ENCODE measurements at regions not wholly inside any gene's neighbourhood (a gene's known extent, or its start where the extent isn't known, plus 50 kb on each side); places are given as distances from the start of the nearest gene placed in this dataset.

DNA sequence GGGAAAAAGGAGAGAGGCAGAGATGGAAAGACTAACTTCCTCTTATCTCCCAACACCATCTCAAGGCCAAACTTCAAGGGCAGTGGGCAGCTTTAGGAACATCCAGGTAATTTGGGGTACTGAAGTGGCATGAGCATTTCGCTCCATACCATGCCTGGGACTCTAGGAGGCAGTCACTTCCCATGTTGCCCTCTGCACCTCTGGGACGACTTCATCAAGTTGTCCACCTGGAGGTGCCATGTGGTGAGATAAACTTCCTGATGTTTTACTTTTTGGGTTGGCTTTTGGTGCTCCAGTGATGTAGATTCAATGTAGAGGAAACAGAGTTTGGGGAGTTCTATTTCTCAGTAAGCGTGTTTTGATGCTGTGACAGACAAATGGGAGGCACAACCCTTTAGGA lies 56.3 kb upstream of the UPP2 start:
- no peaks in the 10 kb centered on the region for H3K27me3 ChIP-seq (replicated peaks; ENCODE audit: insufficient read depth)
- H3K9me3 ChIP-seq = no peaks in the 10 kb centered on the region
- no peak overlapping the region for H3K4me3 ChIP-seq
- intact Hi-C loops (cut with DNase I) = no loop called here
- H3K36me3 ChIP-seq = no peaks in the 10 kb centered on the region
- TF ChIP-seq, protein P1, sequence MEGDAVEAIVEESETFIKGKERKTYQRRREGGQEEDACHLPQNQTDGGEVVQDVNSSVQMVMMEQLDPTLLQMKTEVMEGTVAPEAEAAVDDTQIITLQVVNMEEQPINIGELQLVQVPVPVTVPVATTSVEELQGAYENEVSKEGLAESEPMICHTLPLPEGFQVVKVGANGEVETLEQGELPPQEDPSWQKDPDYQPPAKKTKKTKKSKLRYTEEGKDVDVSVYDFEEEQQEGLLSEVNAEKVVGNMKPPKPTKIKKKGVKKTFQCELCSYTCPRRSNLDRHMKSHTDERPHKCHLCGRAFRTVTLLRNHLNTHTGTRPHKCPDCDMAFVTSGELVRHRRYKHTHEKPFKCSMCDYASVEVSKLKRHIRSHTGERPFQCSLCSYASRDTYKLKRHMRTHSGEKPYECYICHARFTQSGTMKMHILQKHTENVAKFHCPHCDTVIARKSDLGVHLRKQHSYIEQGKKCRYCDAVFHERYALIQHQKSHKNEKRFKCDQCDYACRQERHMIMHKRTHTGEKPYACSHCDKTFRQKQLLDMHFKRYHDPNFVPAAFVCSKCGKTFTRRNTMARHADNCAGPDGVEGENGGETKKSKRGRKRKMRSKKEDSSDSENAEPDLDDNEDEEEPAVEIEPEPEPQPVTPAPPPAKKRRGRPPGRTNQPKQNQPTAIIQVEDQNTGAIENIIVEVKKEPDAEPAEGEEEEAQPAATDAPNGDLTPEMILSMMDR (IDR thresholded peaks at IDR 0.05) = no peak
- TF ChIP-seq POLR2AphosphoS5 (IDR thresholded peaks at IDR 0.05) = no peak
- no peak for TF ChIP-seq POLR2A (IDR thresholded peaks at IDR 0.05)
- no peaks in the 10 kb centered on the region for H3K4me1 ChIP-seq (replicated peaks)
- no peak overlapping the region for H3K27ac ChIP-seq
- DNase-seq (ENCODE audit: low spot score) = no peak
- 95% methylated on average over 3 of the region's 3 CpGs for WGBS

DNA sequence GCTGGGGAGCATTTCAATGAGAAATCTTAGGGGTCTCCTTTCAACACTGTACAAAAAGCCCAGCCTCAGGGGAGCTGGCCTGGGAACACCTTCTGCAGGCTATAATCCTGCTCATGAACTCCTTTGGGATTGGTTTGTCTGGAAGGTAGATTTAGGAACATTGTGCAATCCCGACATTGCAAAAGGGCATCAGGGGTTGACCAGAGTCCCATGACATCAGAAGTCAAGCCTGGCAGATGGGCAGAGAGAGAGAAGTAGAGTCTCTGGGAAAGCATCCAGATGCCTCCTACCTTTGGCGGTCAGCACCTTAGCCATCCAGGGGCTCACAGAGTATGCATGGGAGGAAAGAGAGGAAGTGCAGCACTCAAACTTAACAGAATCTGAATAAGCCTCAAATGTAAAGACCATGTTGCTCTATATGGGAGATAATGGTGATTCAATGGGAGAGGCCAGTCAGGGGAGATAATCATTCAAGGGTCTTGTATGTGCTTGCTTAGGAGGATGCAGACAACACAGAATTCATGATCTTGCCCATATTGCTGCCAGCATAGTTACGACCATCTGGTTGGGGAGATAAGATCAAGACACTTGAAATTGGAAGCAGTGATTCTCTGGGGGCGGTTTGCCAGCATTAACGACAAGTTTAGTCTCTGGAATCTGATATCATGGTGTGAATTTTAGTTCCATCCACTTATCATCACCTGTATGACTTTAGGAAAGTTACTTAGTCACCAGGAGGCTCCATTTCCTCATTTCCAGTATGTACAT lies 58.3 kb upstream of the UPP2 start:
- H3K4me1 ChIP-seq (replicated peaks) = no peaks in the 10 kb centered on the region
- 60% methylated on average over 5 of the region's 5 CpGs for WGBS
- no peak overlapping the region for H3K27ac ChIP-seq
- no peaks in the 10 kb centered on the region for H3K9me3 ChIP-seq
- no peak overlapping the region for H3K4me3 ChIP-seq
- intact Hi-C loops (cut with DNase I) = no loop called here
- DNase-seq (ENCODE audit: low spot score) = no peak
- H3K27me3 ChIP-seq (replicated peaks; ENCODE audit: insufficient read depth) = no peaks in the 10 kb centered on the region
- TF ChIP-seq, protein P1 (IDR thresholded peaks at IDR 0.05) = no peak
- TF ChIP-seq POLR2A (IDR thresholded peaks at IDR 0.05) (no peak), POLR2AphosphoS5 (IDR thresholded peaks at IDR 0.05) (no peak)
- H3K36me3 ChIP-seq = no peaks in the 10 kb centered on the region

DNA sequence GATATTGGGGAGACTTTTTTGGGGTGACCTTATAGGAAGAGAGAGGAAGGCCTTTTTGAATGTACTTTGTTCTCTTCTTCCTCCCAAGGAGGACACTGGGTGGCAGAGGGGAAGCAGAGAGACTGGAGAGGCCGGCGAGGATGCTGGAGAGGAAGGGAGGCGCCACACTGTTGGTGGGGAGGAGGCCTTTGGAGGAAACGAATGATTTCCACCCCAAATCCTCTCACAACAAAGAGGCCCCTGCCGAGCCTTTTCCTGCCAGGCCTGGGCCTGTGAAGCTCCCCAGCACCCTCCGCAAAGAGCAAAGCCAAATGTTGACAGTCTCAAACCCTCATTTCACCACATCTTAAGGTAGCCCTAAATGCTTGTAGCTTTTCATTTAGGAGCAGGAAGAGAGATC lies 59.0 kb upstream of the UPP2 start:
- Histone ChIP-seq H3K4me1 (replicated peaks) (no peaks in the 10 kb centered on the region), H3K4me3 (no peak overlapping the region), H3K9me3 (no peaks in the 10 kb centered on the region), H3K27ac (no peak overlapping the region), H3K27me3 (replicated peaks; ENCODE audit: insufficient read depth) (no peaks in the 10 kb centered on the region), H3K36me3 (no peaks in the 10 kb centered on the region)
- WGBS = 73% methylated on average over 6 of the region's 6 CpGs
- TF ChIP-seq, protein P1 (IDR thresholded peaks at IDR 0.05) = no peak
- no peak for TF ChIP-seq POLR2AphosphoS5 (IDR thresholded peaks at IDR 0.05)
- no peak for TF ChIP-seq POLR2A (IDR thresholded peaks at IDR 0.05)
- intact Hi-C loops (cut with DNase I) = no loop called here
- DNase-seq (ENCODE audit: low spot score) = no peak

DNA sequence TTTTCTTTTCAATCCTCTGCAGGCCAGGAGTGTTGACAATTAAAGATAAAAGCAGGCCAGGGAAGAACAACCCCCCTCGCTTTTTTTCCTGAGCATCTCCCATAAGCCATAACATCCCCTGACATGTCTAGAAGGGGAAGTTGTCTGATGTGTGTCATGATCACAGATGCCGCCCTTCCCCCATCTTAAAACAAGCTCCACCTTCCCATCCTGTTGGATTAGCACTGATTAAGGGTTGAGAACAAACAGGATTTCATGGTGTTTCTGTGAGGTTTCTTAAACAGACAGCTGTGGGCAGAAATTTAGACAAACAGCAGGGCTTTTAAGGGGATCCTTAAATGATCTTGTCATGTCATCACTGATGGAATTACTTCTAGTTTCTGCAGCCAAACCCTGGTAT lies 59.4 kb upstream of the UPP2 start:
- H3K36me3 ChIP-seq = no peaks in the 10 kb centered on the region
- no peaks in the 10 kb centered on the region for H3K9me3 ChIP-seq
- intact Hi-C loops (cut with DNase I) = no loop called here
- H3K4me1 ChIP-seq (replicated peaks) = no peaks in the 10 kb centered on the region
- no peak overlapping the region for H3K27ac ChIP-seq
- no peak overlapping the region for H3K4me3 ChIP-seq
- no peak for DNase-seq (ENCODE audit: low spot score)
- WGBS = 56% methylated on average over 2 of the region's 2 CpGs
- no peak for TF ChIP-seq POLR2A (IDR thresholded peaks at IDR 0.05)
- no peak for TF ChIP-seq POLR2AphosphoS5 (IDR thresholded peaks at IDR 0.05)
- TF ChIP-seq, protein P1 (IDR thresholded peaks at IDR 0.05) = no peak
- no peaks in the 10 kb centered on the region for H3K27me3 ChIP-seq (replicated peaks; ENCODE audit: insufficient read depth)

DNA sequence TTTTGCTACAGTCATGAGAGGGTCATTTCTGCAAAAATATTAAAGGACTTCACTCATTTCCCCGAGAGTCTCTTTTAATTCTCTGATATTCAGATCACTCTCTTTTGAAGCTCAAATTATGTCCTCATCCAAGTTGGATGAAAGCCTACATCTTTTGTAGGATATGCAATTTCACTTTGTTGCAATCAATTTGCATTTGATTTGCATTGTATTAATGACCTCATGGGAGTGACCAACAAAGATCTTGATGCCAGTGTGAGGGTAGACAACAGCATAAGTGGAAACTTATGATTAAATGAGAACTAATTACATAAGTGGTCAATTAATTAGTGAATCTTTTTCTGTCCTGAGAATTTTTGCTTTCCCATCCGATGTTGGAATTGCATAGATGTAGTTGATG lies 60.3 kb upstream of the UPP2 start:
- WGBS = 93% methylated on average over 2 of the region's 2 CpGs
- Histone ChIP-seq H3K9me3 (no peaks in the 10 kb centered on the region), H3K27ac (no peak overlapping the region), H3K4me1 (replicated peaks) (no peaks in the 10 kb centered on the region), H3K27me3 (replicated peaks; ENCODE audit: insufficient read depth) (no peaks in the 10 kb centered on the region), H3K36me3 (no peaks in the 10 kb centered on the region), H3K4me3 (no peak overlapping the region)
- TF ChIP-seq, protein P1 (IDR thresholded peaks at IDR 0.05) = no peak
- no peak for TF ChIP-seq POLR2A (IDR thresholded peaks at IDR 0.05)
- no peak for TF ChIP-seq POLR2AphosphoS5 (IDR thresholded peaks at IDR 0.05)
- no peak for DNase-seq (ENCODE audit: low spot score)
- intact Hi-C loops (cut with DNase I) = no loop called here

All from prostate gland (tissue), 2 donors.